GM19397 (cell line): ENCODE measurements at regions not wholly inside any gene's neighbourhood (a gene's known extent, or its start where the extent isn't known, plus 50 kb on each side); places are given as distances from the start of the nearest gene placed in this dataset.

Source experiments
- ATAC-seq: cut with Tn5 transposase; IDR thresholded peaks from one replicate; pipeline ENCODE4 v1.9.1; 2021; ENCODE audit warnings: mild to moderate bottlenecking, moderate library complexity; ENCODE audit not compliant: unreplicated experiment

GRCh38 chr2:198374375-198375082, 570.1 kb downstream of the PLCL1 start:
- no peak for ATAC-seq

- peak; percentile 96 for ATAC-seq
Observed at GRCh38 chr2:198371921-198372543, 567.6 kb downstream of the PLCL1 start.

GRCh38 chr2:198371329-198371728, 566.9 kb downstream of the PLCL1 start:
- ATAC-seq, result no peak

GRCh38 chr2:198368089-198368488, 563.7 kb downstream of the PLCL1 start:
- no peak for ATAC-seq

GRCh38 chr2:198362740-198363139, 558.3 kb downstream of the PLCL1 start:
- ATAC-seq, result no peak

- no peak for ATAC-seq
Observed at GRCh38 chr2:198359308-198359707, 554.9 kb downstream of the PLCL1 start.

- no peak for ATAC-seq
Observed at GRCh38 chr2:198356157-198356556, 551.8 kb downstream of the PLCL1 start.

- no peak for ATAC-seq
Observed at GRCh38 chr2:198351647-198352046, 547.3 kb downstream of the PLCL1 start.

GRCh38 chr2:198347946-198348345, 543.6 kb downstream of the PLCL1 start:
- ATAC-seq, result no peak

- ATAC-seq, result no peak
Observed at GRCh38 chr2:198347349-198347748, 543.0 kb downstream of the PLCL1 start.

- ATAC-seq, result no peak
Observed at GRCh38 chr2:198343471-198343870, 539.1 kb downstream of the PLCL1 start.

- no peak for ATAC-seq
Observed at GRCh38 chr2:198340846-198341245, 536.5 kb downstream of the PLCL1 start.

- no peak for ATAC-seq
Observed at GRCh38 chr2:198339116-198339515, 534.7 kb downstream of the PLCL1 start.

- no peak for ATAC-seq
Observed at GRCh38 chr2:198337368-198337767, 533.0 kb downstream of the PLCL1 start.

GRCh38 chr2:198328454-198328853, 524.1 kb downstream of the PLCL1 start:
- ATAC-seq, result no peak

- ATAC-seq, result no peak
Observed at GRCh38 chr2:198327526-198327925, 523.1 kb downstream of the PLCL1 start.

GRCh38 chr2:198326431-198326830, 522.0 kb downstream of the PLCL1 start:
- ATAC-seq, result no peak

GRCh38 chr2:198325359-198325758, 521.0 kb downstream of the PLCL1 start:
- ATAC-seq, result no peak

- ATAC-seq, result no peak
Observed at GRCh38 chr2:198324071-198324470, 519.7 kb downstream of the PLCL1 start.

GRCh38 chr2:198322275-198322674, 517.9 kb downstream of the PLCL1 start:
- no peak for ATAC-seq

GRCh38 chr2:198321522-198322088, 517.2 kb downstream of the PLCL1 start:
- no peak for ATAC-seq

- ATAC-seq, result no peak
Observed at GRCh38 chr2:198316852-198317396, 512.5 kb downstream of the PLCL1 start.
